A204.1 (cell line): ENCODE measurements at regions not wholly inside any gene's neighbourhood (a gene's known extent, or its start where the extent isn't known, plus 50 kb on each side); places are given as distances from the start of the nearest gene placed in this dataset.

Experiments used
- FAIRE-seq: peaks from 2 replicates; lab custom pipeline; 2012; peaks lifted over from hg19 to GRCh38; lab: Jason Lieb, UNC

GRCh38 chr3:31252216-31253185 is 280.2 kb upstream of the STT3B start:
- FAIRE-seq, result no peak

- FAIRE-seq, result no peak
Observed at GRCh38 chr3:31253782-31254181, 278.9 kb upstream of the STT3B start.

GRCh38 chr3:31254483-31254882 is 278.2 kb upstream of the STT3B start:
- FAIRE-seq, result no peak

- FAIRE-seq, result no peak
Observed at GRCh38 chr3:31255007-31255581, 277.6 kb upstream of the STT3B start.

- no peak for FAIRE-seq
Observed at GRCh38 chr3:31262201-31262600, 270.5 kb upstream of the STT3B start.

GRCh38 chr3:31263897-31264296 is 268.8 kb upstream of the STT3B start:
- FAIRE-seq, result no peak

- FAIRE-seq, result no peak
Observed at GRCh38 chr3:31265646-31266428, 266.9 kb upstream of the STT3B start.

GRCh38 chr3:31268868-31269267 is 263.9 kb upstream of the STT3B start:
- FAIRE-seq, result no peak

GRCh38 chr3:31270010-31270409 is 262.7 kb upstream of the STT3B start:
- FAIRE-seq, result no peak

GRCh38 chr3:31274326-31275024 is 258.2 kb upstream of the STT3B start:
- FAIRE-seq, result no peak

- no peak for FAIRE-seq
Observed at GRCh38 chr3:31275038-31275572, 257.6 kb upstream of the STT3B start.

- no peak for FAIRE-seq
Observed at GRCh38 chr3:31275583-31275982, 257.1 kb upstream of the STT3B start.

GRCh38 chr3:31277582-31277981 is 255.1 kb upstream of the STT3B start:
- no peak for FAIRE-seq

GRCh38 chr3:31278532-31278931 is 254.2 kb upstream of the STT3B start:
- no peak for FAIRE-seq

GRCh38 chr3:31284776-31285175 is 247.9 kb upstream of the STT3B start:
- no peak for FAIRE-seq

GRCh38 chr3:31285833-31286486 is 246.8 kb upstream of the STT3B start:
- FAIRE-seq, result no peak

GRCh38 chr3:31288224-31288623 is 244.5 kb upstream of the STT3B start:
- FAIRE-seq, result no peak

- FAIRE-seq, result no peak
Observed at GRCh38 chr3:31288641-31289100, 244.1 kb upstream of the STT3B start.

GRCh38 chr3:31289584-31289983 is 243.1 kb upstream of the STT3B start:
- no peak for FAIRE-seq

GRCh38 chr3:31290046-31290445 is 242.7 kb upstream of the STT3B start:
- FAIRE-seq, result no peak

- FAIRE-seq, result no peak
Observed at GRCh38 chr3:31291818-31292217, 240.9 kb upstream of the STT3B start.
